Liver (tissue), 8 donors: ENCODE measurements at regions not wholly inside any gene's neighbourhood (a gene's known extent, or its start where the extent isn't known, plus 50 kb on each side); places are given as distances from the start of the nearest gene placed in this dataset.

Experiments
- DNase-seq: peaks from one replicate; pipeline ENCODE4 v3.0.0-alpha.2; 2017; ENCODE audit warnings: low spot score
- H3K27ac ChIP-seq, 2 donors: one replicate each; pipeline ENCODE4 v1.7.0; 2013; ENCODE audit warnings: inconsistent platforms in 2 of 2, low read length in 2 of 2, control low read depth in 1 of 2, low read depth in 1 of 2, mild to moderate bottlenecking in 1 of 2
- H3K27me3 ChIP-seq, 4 donors: one replicate each; pipeline versions ENCODE4 v1.6.1 to v1.7.0; 2013; ENCODE audit warnings: low read length in 3 of 4, inconsistent platforms in 1 of 4, mild to moderate bottlenecking in 1 of 4, moderate library complexity in 1 of 4; ENCODE audit not compliant: control insufficient read depth in 4 of 4, insufficient read depth in 4 of 4
- H3K36me3 ChIP-seq, 4 donors: one replicate each; pipeline versions ENCODE4 v1.6.1 to v1.7.0; 2013; ENCODE audit warnings: low read length in 3 of 4, mild to moderate bottlenecking in 3 of 4, low read depth in 1 of 4, moderate library complexity in 1 of 4; ENCODE audit not compliant: control insufficient read depth in 4 of 4, insufficient read depth in 3 of 4
- H3K4me1 ChIP-seq, 4 donors: one replicate each; pipeline versions ENCODE4 v1.6.1 to v1.7.0; 2013; ENCODE audit warnings: low read length in 3 of 4, mild to moderate bottlenecking in 3 of 4, moderate library complexity in 1 of 4; ENCODE audit not compliant: control insufficient read depth in 4 of 4, insufficient read depth in 4 of 4
- H3K4me3 ChIP-seq, 3 donors: one replicate each; pipeline versions ENCODE4 v1.6.1 to v1.7.0; 2013; ENCODE audit warnings: low read length in 3 of 3, control low read depth in 1 of 3, low read depth in 1 of 3, mild to moderate bottlenecking in 1 of 3
- H3K9ac ChIP-seq, 2 donors: one replicate each; pipeline ENCODE4 v1.7.0; 2013; ENCODE audit warnings: low read length in 2 of 2, mild to moderate bottlenecking in 2 of 2, moderate library complexity in 2 of 2, control low read depth in 1 of 2, low read depth in 1 of 2
- H3K9me3 ChIP-seq, 4 donors: one replicate each; pipeline versions ENCODE4 v1.6.1 to v1.7.0; 2013; ENCODE audit warnings: low read length in 3 of 4; ENCODE audit not compliant: control insufficient read depth in 4 of 4
- ATF3 ChIP-seq: IDR thresholded peaks from 2 replicates; pipeline ENCODE4 v1.6.1; 2016; ENCODE audit warnings: antibody characterized with exemption
- CTCF ChIP-seq: fragments of 150-350 bp; IDR thresholded peaks from 2 replicates; pipeline ENCODE4 v1.5.1; 2017; ENCODE audit warnings: improper control_type of control experiment, low read depth, low read length; ENCODE audit not compliant: missing input control
- EGR1 ChIP-seq, 2 donors: IDR thresholded peaks; 2 replicates each; pipeline ENCODE4 v1.6.1; 2016 to 2018; ENCODE audit warnings: antibody characterized with exemption in 2 of 2, low read depth in 2 of 2
- FOXA1 ChIP-seq: IDR thresholded peaks from 2 replicates; pipeline ENCODE4 v1.6.1; 2016; ENCODE audit warnings: antibody characterized with exemption
- GABPA ChIP-seq, 2 donors: IDR thresholded peaks in 1 of 2; conservative IDR thresholded peaks in 1 of 2; 2 replicates each; pipeline ENCODE4 v1.6.1; 2016; ENCODE audit warnings: antibody characterized with exemption in 2 of 2, mild to moderate bottlenecking in 1 of 2, moderate library complexity in 1 of 2
- HNF4A ChIP-seq, 2 donors: conservative IDR thresholded peaks; 2 replicates each; pipeline ENCODE4 v1.6.1; 2016; ENCODE audit warnings: antibody characterized with exemption in 2 of 2, mild to moderate bottlenecking in 2 of 2
- HNF4G ChIP-seq: IDR thresholded peaks from 2 replicates; pipeline ENCODE4 v1.6.1; 2016; ENCODE audit warnings: antibody characterized with exemption
- JUND ChIP-seq, 2 donors: IDR thresholded peaks; 2 replicates each; pipeline ENCODE4 v1.6.1; 2016; ENCODE audit warnings: antibody characterized with exemption in 2 of 2
- MAX ChIP-seq: IDR thresholded peaks from 2 replicates; pipeline ENCODE4 v1.6.1; 2016; ENCODE audit warnings: antibody characterized with exemption
- NR2F2 ChIP-seq: IDR thresholded peaks from 2 replicates; pipeline ENCODE4 v1.6.1; 2016; ENCODE audit warnings: antibody characterized with exemption
- RAD21 ChIP-seq, 2 donors: IDR thresholded peaks; 2 replicates each; pipeline ENCODE4 v1.6.1; 2016; ENCODE audit warnings: antibody characterized with exemption in 2 of 2, mild to moderate bottlenecking in 2 of 2
- REST ChIP-seq: IDR thresholded peaks from 2 replicates; pipeline ENCODE4 v1.6.1; 2016; ENCODE audit warnings: antibody characterized with exemption, mild to moderate bottlenecking
- RXRA ChIP-seq, 2 donors: IDR thresholded peaks; 2 replicates each; pipeline ENCODE4 v1.6.1; 2017 to 2018; ENCODE audit warnings: antibody characterized with exemption in 2 of 2, mild to moderate bottlenecking in 1 of 2
- TAF1 ChIP-seq: conservative IDR thresholded peaks from 2 replicates; pipeline ENCODE4 v1.6.1; 2016; ENCODE audit warnings: antibody characterized with exemption, mild to moderate bottlenecking
- YY1 ChIP-seq: IDR thresholded peaks from 2 replicates; pipeline ENCODE4 v1.6.1; 2016; ENCODE audit warnings: antibody characterized with exemption, mild to moderate bottlenecking
- ZBTB33 ChIP-seq: IDR thresholded peaks from 2 replicates; pipeline ENCODE4 v1.6.1; 2016; ENCODE audit warnings: antibody characterized with exemption
- WGBS: extraction: QIAGEN DNeasy Blood & Tissue Kit; methylation state at CpG from one replicate; pipeline ENCODE4 v1.1.7; 2013; 5-methylcytosine and 5-hydroxymethylcytosine counted together
- donor health status: healthy.
- donor health status: healthy.
- donor health status: healthy.
- donor health status: healthy.
- donor health status: healthy.

GRCh38 chr2:184517402-184517801 is 80.9 kb upstream of the ZNF804A start:
- Histone ChIP-seq H3K9me3 (no peaks in the 10 kb centered on the region), H3K9ac (no peak overlapping the region), H3K27me3 (no peaks in the 10 kb centered on the region), H3K4me1 (no peaks in the 10 kb centered on the region), H3K4me3 (no peak overlapping the region), H3K27ac (no peak overlapping the region), H3K36me3 (no peaks in the 10 kb centered on the region)
- no peak for DNase-seq
- 86% methylated on average over 1 of the region's 1 CpG for WGBS
- no peak for TF ChIP-seq FOXA1

- no peak overlapping the region for H3K4me3 ChIP-seq
Observed at GRCh38 chr2:184520441-184520840, 77.9 kb upstream of the ZNF804A start.

More at GRCh38 chr2:184520441-184520840, 77.9 kb upstream of the ZNF804A start:
- Histone ChIP-seq H3K4me1 (no peaks in the 10 kb centered on the region), H3K27ac (no peak overlapping the region), H3K9me3 (peaks cover 0 to 5% (median 2%) of the 10 kb centered on the region in 4 donors), H3K9ac (no peak overlapping the region), H3K27me3 (no peaks in the 10 kb centered on the region), H3K36me3 (no peaks in the 10 kb centered on the region)
- 42% methylated on average over 1 of the region's 1 CpG for WGBS
- TF ChIP-seq NR2F2: no peak
- no peak for TF ChIP-seq ZBTB33
- no peak for TF ChIP-seq JUND (IDR thresholded peaks at IDR 0.05)
- no peak for TF ChIP-seq FOXA1
- TF ChIP-seq CTCF: no peak
- no peak for TF ChIP-seq HNF4G
- no peak for TF ChIP-seq HNF4A (conservative IDR thresholded peaks at IDR 0.05)
- no peak for TF ChIP-seq RAD21 (IDR thresholded peaks at IDR 0.05)
- no peak for TF ChIP-seq MAX
- no peak for TF ChIP-seq GABPA (IDR thresholded peaks at IDR 0.05 in 1 of 2, conservative IDR thresholded peaks at IDR 0.05 in 1 of 2)
- TF ChIP-seq RXRA (IDR thresholded peaks at IDR 0.05): no peak
- TF ChIP-seq ATF3: no peak
- no peak for TF ChIP-seq YY1
- TF ChIP-seq TAF1: no peak
- no peak for TF ChIP-seq REST
- TF ChIP-seq EGR1 (IDR thresholded peaks at IDR 0.05; ENCODE audit: low read depth in 2 of 2): no peak
- DNase-seq: no peak
